ENCODE measurements at regions not wholly inside any gene's neighbourhood (a gene's known extent, or its start where the extent isn't known, plus 50 kb on each side); places are given as distances from the start of the nearest gene placed in this dataset.

DNA sequence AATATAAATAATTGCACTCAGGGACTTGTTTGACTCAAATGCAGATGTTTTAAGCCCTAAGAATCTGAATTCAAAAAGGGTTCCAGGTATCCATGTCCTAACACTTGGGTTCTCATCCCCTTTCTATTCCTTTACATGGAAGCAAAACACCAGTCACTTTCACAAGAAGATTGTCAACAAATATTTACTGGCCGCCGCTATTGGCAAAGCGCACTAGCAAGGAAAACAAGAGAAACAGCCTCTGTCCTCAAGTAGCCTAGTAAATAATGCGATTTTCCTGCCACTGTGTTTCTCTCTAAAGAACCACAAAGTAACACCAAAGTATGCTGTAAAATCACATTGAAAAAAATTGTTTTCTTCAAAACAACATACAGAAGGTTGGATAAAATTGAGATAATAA lies 66.7 kb upstream of the EZH2 start:
- Mint-ChIP-seq H3K4me3 (no peak overlapping the region), H3K36me3 (no peaks in the 10 kb centered on the region), H3K27me3 (no peaks in the 10 kb centered on the region), H3K9me3 (no peaks in the 10 kb centered on the region), H3K27ac (no peak overlapping the region), H3K4me1 (peaks cover 0 to 3% (median 3%) of the 10 kb centered on the region in 3 donors)

DNA sequence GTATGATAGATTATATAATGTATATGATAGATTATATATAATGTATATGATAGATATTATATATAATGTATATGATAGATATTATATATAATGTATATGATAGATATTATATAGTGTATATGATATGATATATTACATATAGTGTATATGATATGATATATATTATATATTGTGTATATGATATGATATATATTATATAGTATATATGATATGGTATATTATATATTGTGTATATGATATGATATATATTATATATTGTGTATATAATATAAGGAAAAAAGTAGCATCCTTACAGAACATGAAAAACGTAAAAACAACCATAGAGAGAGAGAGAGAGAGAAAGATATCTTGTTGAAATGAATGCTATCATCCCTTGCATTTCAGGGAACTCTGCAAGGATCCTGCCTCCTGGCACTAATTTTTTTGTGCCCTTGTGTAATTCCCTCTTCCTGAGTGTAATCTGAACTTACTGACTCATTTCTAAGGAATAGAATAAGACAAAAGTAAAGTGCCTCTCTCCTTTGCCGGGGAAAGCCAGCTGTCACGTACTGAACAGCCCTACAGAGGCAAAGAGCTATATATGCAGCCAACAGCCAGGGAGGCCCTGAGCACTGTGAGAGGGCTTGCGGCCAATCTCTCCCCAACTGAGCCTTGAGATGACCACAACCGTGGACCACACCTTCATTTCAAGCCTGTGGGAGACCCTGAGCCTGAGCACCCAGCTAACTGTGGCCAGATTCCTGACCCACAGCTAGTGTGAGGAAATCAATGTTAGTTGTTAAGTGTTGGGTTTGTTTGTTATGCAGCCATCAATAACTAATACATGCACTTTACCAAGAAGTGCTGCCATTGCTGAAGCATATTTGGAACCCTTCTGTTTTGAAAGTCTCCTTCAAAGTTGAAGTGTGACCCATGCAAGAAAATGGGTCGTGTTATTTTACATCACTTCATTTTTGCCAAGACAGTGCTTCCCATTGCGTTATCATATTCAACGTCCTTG lies 61.1 kb upstream of the EZH2 start:
- no peaks in the 10 kb centered on the region for H3K27me3 Mint-ChIP-seq
- H3K36me3 Mint-ChIP-seq: no peaks in the 10 kb centered on the region
- H3K27ac Mint-ChIP-seq: peak overlapping the region in 2 of 3 donors; percentile 34 to 50
- H3K9me3 Mint-ChIP-seq: peaks cover 0 to 3% (median 0%) of the 10 kb centered on the region in 3 donors
- H3K4me3 Mint-ChIP-seq: no peak overlapping the region
- peaks cover 3 to 16% (median 6%) of the 10 kb centered on the region in 3 donors for H3K4me1 Mint-ChIP-seq

DNA sequence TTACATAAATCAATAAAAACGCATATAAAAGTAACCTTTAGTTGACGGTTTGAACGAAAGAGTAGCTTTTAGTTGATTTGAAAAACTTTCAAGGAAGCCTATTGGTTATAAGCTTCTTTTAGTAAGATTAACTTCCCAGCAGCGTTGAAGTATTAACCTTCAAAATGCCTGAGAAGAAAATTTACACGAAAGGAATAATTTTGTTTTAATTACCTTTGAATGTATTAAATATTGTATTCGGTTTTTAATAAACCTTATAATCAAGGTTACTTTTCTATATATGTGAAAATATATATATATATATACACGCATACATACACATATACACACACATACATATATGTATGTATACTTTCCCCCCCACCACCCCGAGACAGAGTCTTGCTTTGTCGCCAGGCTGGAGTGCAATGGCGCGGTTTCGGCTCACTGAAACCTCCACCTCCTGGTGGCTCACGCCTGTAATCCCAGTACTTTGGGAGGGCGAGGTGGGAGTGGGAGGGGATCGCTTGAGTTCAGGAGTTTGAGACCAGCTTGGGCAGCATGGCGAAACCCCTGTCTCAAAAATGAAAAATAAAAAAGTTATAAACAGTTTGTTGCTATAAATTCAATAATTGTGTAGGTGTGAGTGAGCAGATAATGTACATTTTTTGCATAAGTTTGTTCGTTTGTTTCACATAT lies 57.6 kb upstream of the EZH2 start:
- Mint-ChIP-seq H3K9me3 (peaks cover 0 to 3% (median 0%) of the 10 kb centered on the region in 3 donors), H3K27me3 (no peaks in the 10 kb centered on the region), H3K4me1 (peaks cover 3 to 19% (median 11%) of the 10 kb centered on the region in 3 donors), H3K36me3 (no peaks in the 10 kb centered on the region), H3K27ac (peak overlapping the region; percentile 98 to 100 (median 99)), H3K4me3 (peak overlapping the region; percentile 94 to 99 (median 98))

DNA sequence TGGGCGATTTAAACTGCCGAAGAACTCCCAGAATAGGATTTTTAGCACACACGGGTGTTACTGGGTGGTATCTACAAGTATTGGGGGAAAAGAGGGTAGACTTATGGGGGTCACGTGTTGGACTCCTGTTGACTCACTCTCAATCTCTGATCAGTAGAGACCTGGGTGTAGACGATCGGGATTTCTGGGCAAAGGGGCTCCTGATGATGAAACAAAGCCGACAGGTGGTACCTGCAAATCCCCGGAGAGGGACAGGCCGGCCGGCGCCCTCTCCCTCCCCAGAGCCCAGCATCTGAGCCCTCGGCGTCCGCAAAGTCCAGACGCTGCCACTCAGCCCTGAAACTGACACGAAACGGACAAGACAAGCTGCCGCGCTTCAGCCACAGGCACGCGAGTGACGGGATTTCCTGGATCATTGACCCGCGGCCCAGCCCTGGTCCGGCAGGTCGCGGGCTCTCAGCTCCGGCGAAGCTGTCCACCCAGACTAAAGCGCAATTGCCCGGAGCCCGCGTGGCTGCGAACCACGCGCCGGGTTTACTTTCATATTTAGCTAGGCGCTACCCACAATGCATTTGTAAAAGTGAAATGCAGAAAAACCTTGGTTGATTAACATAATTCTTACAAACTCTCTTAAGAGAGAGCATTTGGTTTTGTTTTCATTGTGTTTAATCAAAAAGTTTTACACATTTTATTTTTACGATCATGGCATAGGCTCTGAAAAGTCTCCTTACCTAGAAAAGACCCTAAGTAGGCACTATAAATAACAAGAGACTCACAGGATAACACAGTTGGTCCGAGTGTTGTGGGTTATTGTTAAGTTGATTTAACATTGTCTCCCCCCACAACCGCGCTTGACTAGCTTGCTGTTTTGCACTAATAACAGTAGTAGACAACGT lies 56.9 kb upstream of the EZH2 start:
- H3K9me3 Mint-ChIP-seq: peaks cover 0 to 3% (median 0%) of the 10 kb centered on the region in 3 donors
- peak overlapping the region; percentile 94 to 99 (median 98) for H3K4me3 Mint-ChIP-seq
- H3K36me3 Mint-ChIP-seq: no peaks in the 10 kb centered on the region
- peaks cover 3 to 19% (median 11%) of the 10 kb centered on the region in 3 donors for H3K4me1 Mint-ChIP-seq
- H3K27me3 Mint-ChIP-seq: no peaks in the 10 kb centered on the region
- peak overlapping the region; percentile 98 to 100 (median 99) for H3K27ac Mint-ChIP-seq

GRCh38 chr7:148939128-148939755 lies 55.2 kb upstream of the EZH2 start:
- H3K4me3 Mint-ChIP-seq: peak overlapping the region in 2 of 4 donors; percentile 20 to 86
- H3K27ac Mint-ChIP-seq: peak overlapping the region in 2 of 3 donors; percentile 7 to 42
- peaks cover 4 to 19% (median 11%) of the 10 kb centered on the region in 3 donors for H3K4me1 Mint-ChIP-seq
- H3K27me3 Mint-ChIP-seq: no peaks in the 10 kb centered on the region
- no peaks in the 10 kb centered on the region for H3K36me3 Mint-ChIP-seq
- no peaks in the 10 kb centered on the region for H3K9me3 Mint-ChIP-seq

- peaks cover 4 to 10% (median 8%) of the 10 kb centered on the region in 3 donors for H3K4me1 Mint-ChIP-seq
- no peaks in the 10 kb centered on the region for H3K9me3 Mint-ChIP-seq
- H3K36me3 Mint-ChIP-seq: no peaks in the 10 kb centered on the region
- no peak overlapping the region for H3K4me3 Mint-ChIP-seq
- H3K27me3 Mint-ChIP-seq: no peaks in the 10 kb centered on the region
- peak overlapping the region in 1 of 3 donors; percentile 42 for H3K27ac Mint-ChIP-seq
Measured at GRCh38 chr7:148935451-148935850, 51.4 kb upstream of the EZH2 start.

Measured in IgD-negative memory B cell (primary cell).